ENCODE measurements at regions not wholly inside any gene's neighbourhood (a gene's known extent, or its start where the extent isn't known, plus 50 kb on each side); places are given as distances from the start of the nearest gene placed in this dataset.

- Histone ChIP-seq H3K27ac (ENCODE audit: control insufficient read depth, insufficient read depth) (no peak overlapping the region), H4K20me1 (ENCODE audit: control insufficient read depth, insufficient read depth) (no peaks in the 10 kb centered on the region), H2AFZ (ENCODE audit: control insufficient read depth, low read depth, low read length) (no peak overlapping the region), H3K9me3 (replicated peaks; ENCODE audit: control insufficient read depth, insufficient read depth, low read length) (no peaks in the 10 kb centered on the region), H3K79me2 (ENCODE audit: control insufficient read depth, insufficient read depth, low read length) (no peaks in the 10 kb centered on the region), H3K4me1 (ENCODE audit: control insufficient read depth, insufficient read depth, low read length) (no peaks in the 10 kb centered on the region), H3K36me3 (ENCODE audit: control insufficient read depth in 2 of 2, insufficient read depth in 2 of 2, low read length in 1 of 2) (no peaks in the 10 kb centered on the region), H3K27me3 (replicated peaks in 1 of 2; ENCODE audit: control insufficient read depth in 2 of 2, insufficient read depth in 2 of 2, low read length in 1 of 2) (no peaks in the 10 kb centered on the region), H3K4me3 (no peak overlapping the region), H3K9ac (ENCODE audit: control insufficient read depth, insufficient read depth, low read length) (no peak overlapping the region), H3K4me2 (ENCODE audit: control insufficient read depth, insufficient read depth) (no peak overlapping the region)
- WGBS (ENCODE audit: insufficient coverage, insufficient replicate concordance, low lambda C conversion rate, missing lambda C conversion rate) = 0% methylated on average over 1 of the region's 1 CpG
- FAIRE-seq (no peak), DNase-seq (ENCODE audit: low read depth, low spot score) (no peak), ATAC-seq (no peak)
- TF ChIP-seq PAX5 (IDR thresholded peaks at IDR 0.05; ENCODE audit: borderline replicate concordance, low read depth, low read length) (no peak), SREBF1 (IDR thresholded peaks at IDR 0.05; ENCODE audit: low read length) (no peak), ZSCAN29 (IDR thresholded peaks at IDR 0.05) (no peak)
- TF ChIP-seq, protein P1, sequence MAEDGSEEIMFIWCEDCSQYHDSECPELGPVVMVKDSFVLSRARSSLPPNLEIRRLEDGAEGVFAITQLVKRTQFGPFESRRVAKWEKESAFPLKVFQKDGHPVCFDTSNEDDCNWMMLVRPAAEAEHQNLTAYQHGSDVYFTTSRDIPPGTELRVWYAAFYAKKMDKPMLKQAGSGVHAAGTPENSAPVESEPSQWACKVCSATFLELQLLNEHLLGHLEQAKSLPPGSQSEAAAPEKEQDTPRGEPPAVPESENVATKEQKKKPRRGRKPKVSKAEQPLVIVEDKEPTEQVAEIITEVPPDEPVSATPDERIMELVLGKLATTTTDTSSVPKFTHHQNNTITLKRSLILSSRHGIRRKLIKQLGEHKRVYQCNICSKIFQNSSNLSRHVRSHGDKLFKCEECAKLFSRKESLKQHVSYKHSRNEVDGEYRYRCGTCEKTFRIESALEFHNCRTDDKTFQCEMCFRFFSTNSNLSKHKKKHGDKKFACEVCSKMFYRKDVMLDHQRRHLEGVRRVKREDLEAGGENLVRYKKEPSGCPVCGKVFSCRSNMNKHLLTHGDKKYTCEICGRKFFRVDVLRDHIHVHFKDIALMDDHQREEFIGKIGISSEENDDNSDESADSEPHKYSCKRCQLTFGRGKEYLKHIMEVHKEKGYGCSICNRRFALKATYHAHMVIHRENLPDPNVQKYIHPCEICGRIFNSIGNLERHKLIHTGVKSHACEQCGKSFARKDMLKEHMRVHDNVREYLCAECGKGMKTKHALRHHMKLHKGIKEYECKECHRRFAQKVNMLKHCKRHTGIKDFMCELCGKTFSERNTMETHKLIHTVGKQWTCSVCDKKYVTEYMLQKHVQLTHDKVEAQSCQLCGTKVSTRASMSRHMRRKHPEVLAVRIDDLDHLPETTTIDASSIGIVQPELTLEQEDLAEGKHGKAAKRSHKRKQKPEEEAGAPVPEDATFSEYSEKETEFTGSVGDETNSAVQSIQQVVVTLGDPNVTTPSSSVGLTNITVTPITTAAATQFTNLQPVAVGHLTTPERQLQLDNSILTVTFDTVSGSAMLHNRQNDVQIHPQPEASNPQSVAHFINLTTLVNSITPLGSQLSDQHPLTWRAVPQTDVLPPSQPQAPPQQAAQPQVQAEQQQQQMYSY (CRISPR knock-in tag; IDR thresholded peaks at IDR 0.05) = no peak
- TF ChIP-seq, protein P2, sequence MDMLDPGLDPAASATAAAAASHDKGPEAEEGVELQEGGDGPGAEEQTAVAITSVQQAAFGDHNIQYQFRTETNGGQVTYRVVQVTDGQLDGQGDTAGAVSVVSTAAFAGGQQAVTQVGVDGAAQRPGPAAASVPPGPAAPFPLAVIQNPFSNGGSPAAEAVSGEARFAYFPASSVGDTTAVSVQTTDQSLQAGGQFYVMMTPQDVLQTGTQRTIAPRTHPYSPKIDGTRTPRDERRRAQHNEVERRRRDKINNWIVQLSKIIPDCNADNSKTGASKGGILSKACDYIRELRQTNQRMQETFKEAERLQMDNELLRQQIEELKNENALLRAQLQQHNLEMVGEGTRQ (IDR thresholded peaks at IDR 0.05; ENCODE audit: borderline replicate concordance, low read depth, low read length) = no peak
- BruUV-seq (replicated peaks) = no TSS peak
- SMC1A ChIA-PET (ENCODE audit: uncharacterized antibody, unreplicated experiment) = interaction anchor here (1.1 kb wide), 1 partner anchor 23 kb away, joined by 4 read pairs; no protein-coding TSS in a partner anchor
- CTCF ChIA-PET = interaction anchor here (1.2 kb wide), 1 partner anchor 19 kb away, joined by 3 read pairs; no protein-coding TSS in a partner anchor
- in situ Hi-C loops (cut with MboI) (no loop called here), intact Hi-C loops (cut with micrococcal nuclease; ENCODE audit: unreplicated experiment) (no loop called here)
- POLR2A ChIA-PET = no interaction called here
- RAD21 ChIA-PET (ENCODE audit: unreplicated experiment) = no interaction called here
These were observed 277.8 kb upstream of the GYPC start for GRCh38 chr2:126378176-126378575.

All from GM12878 (cell line).